Transverse colon (tissue), 4 donors: ENCODE measurements at regions not wholly inside any gene's neighbourhood (a gene's known extent, or its start where the extent isn't known, plus 50 kb on each side); places are given as distances from the start of the nearest gene placed in this dataset.

Experiments used
- DNase-seq: peaks from one replicate; pipeline ENCODE4 v3.0.0-alpha.2; 2019
- H3K27ac ChIP-seq, 4 donors: fragments of 200-600 bp; sonication (generic); 2 replicates each; pipeline ENCODE4 v1.5.1; 2016 to 2018; ENCODE audit warnings: inconsistent platforms in 4 of 4
- H3K27me3 ChIP-seq: fragments of 200-600 bp; sonication (generic); 2 replicates; pipeline ENCODE4 v1.5.1; 2017; ENCODE audit warnings: inconsistent platforms
- H3K36me3 ChIP-seq, 4 donors: fragments of 200-600 bp; sonication (generic); 2 replicates each; pipeline ENCODE4 v1.5.1; 2017 to 2019; ENCODE audit warnings: inconsistent platforms in 4 of 4
- H3K4me1 ChIP-seq, 4 donors: fragments of 200-600 bp; sonication (generic); 2 replicates each; pipeline ENCODE4 v1.5.1; 2017 to 2020; ENCODE audit warnings: inconsistent platforms in 4 of 4
- H3K4me3 ChIP-seq, 4 donors: fragments of 200-600 bp; sonication (generic); 1 replicate in 1 of 4; 2 replicates in 3 of 4; pipeline versions ENCODE4 v1.5.1 to v1.6.1; 2017 to 2019; ENCODE audit warnings: inconsistent platforms in 4 of 4
- H3K9me3 ChIP-seq, 2 donors: fragments of 200-600 bp; sonication (generic); 2 replicates each; pipeline ENCODE4 v1.5.1; 2017 to 2019; ENCODE audit warnings: inconsistent platforms in 2 of 2
- CTCF ChIP-seq, 5 experiments: fragments of 200-600 bp in 3 of 5; fragments of 450-650 bp in 2 of 5; sonication (generic) in 3 of 5; IDR thresholded peaks; 1 replicate in 2 of 5; 2 replicates in 3 of 5; pipeline ENCODE4 v1.5.1; 2016 to 2017; ENCODE audit warnings: antibody characterized with exemption in 5 of 5, inconsistent platforms in 3 of 5, mild to moderate bottlenecking in 2 of 5, moderate library complexity in 1 of 5
- EP300 ChIP-seq: sonication (generic); formaldehyde crosslinking; IDR thresholded peaks from one replicate; pipeline ENCODE4 v1.6.1; 2017; ENCODE audit warnings: antibody characterized with exemption, low read depth
- POLR2A ChIP-seq: fragments of 450-650 bp; IDR thresholded peaks from one replicate; pipeline ENCODE4 v1.6.1; 2016; ENCODE audit warnings: antibody characterized with exemption, mild to moderate bottlenecking, moderate library complexity
- POLR2AphosphoS5 ChIP-seq, 3 donors: sonication (generic); formaldehyde crosslinking; IDR thresholded peaks; one replicate each; pipeline ENCODE4 v1.6.1; 2016; ENCODE audit warnings: antibody characterized with exemption in 3 of 3
- WGBS, 2 donors: methylation state at CpG; one replicate each; pipeline ENCODE4 v1.1.5; 2018; ENCODE audit warnings: low coverage in 1 of 2; 5-methylcytosine and 5-hydroxymethylcytosine counted together
- in situ Hi-C, 4 donors: fragments of 200-750 bp; cut with MboI; loops; one replicate each; pipeline versions ENCODE4 v1.15.0 to v1.15.1; 2017; ENCODE audit warnings: low sequenced_read_pairs in 3 of 4, low pct_ligation_motif_present in 1 of 4, low pct_unique_long_range_greater_than_20kb in 1 of 4
- intact Hi-C: fragments of 100-400 bp; cut with DNase I; formaldehyde crosslinking; loops from one replicate; pipeline ENCODE4 v1.15.1; 2023; ENCODE audit warnings: low total_unique reads

- WGBS, 2 donors, result 76 to 79% methylated on average over 5 of the region's 5 CpGs
- Histone ChIP-seq H3K9me3 (no peaks in the 10 kb centered on the region), H3K36me3 (no peaks in the 10 kb centered on the region), H3K27me3 (peaks cover 24% of the 10 kb centered on the region), H3K4me3 (no peak overlapping the region), H3K27ac (no peak overlapping the region), H3K4me1 (no peaks in the 10 kb centered on the region)
- no peak for TF ChIP-seq POLR2A
- TF ChIP-seq POLR2AphosphoS5 (IDR thresholded peaks at IDR 0.05), result no peak
- no peak for TF ChIP-seq CTCF (IDR thresholded peaks at IDR 0.05)
- no peak for TF ChIP-seq EP300
- no peak for DNase-seq
- in situ Hi-C loops, result no loop called here
- intact Hi-C loops, result no loop called here
These were observed 70.3 kb upstream of the CD83 start for GRCh38 chr6:14047151-14047740.

- Histone ChIP-seq H3K27me3 (peaks cover 26% of the 10 kb centered on the region), H3K27ac (no peak overlapping the region), H3K36me3 (no peaks in the 10 kb centered on the region), H3K4me3 (no peak overlapping the region), H3K4me1 (no peaks in the 10 kb centered on the region), H3K9me3 (no peaks in the 10 kb centered on the region)
- no peak for TF ChIP-seq CTCF (IDR thresholded peaks at IDR 0.05)
- intact Hi-C loops, result no loop called here
- in situ Hi-C loops, result no loop called here
- 78 to 80% methylated on average over 1 to 3 of the region's 3 CpGs for WGBS, 2 donors
- DNase-seq, result no peak
These were observed 68.7 kb upstream of the CD83 start for GRCh38 chr6:14048837-14049236.

GRCh38 chr6:14051355-14051754 is 66.2 kb upstream of the CD83 start:
- intact Hi-C loops, result no loop called here
- DNase-seq, result no peak
- 70 to 71% methylated on average over 2 of the region's 2 CpGs for WGBS, 2 donors
- no peaks in the 10 kb centered on the region for H3K9me3 ChIP-seq
- no peaks in the 10 kb centered on the region for H3K36me3 ChIP-seq
- TF ChIP-seq POLR2A, result no peak
- TF ChIP-seq CTCF (IDR thresholded peaks at IDR 0.05), result no peak
- TF ChIP-seq EP300, result no peak
- TF ChIP-seq POLR2AphosphoS5 (IDR thresholded peaks at IDR 0.05), result no peak
- H3K27me3 ChIP-seq, result peaks cover 20% of the 10 kb centered on the region
- H3K27ac ChIP-seq, result no peak overlapping the region
- no peak overlapping the region for H3K4me3 ChIP-seq
- H3K4me1 ChIP-seq, result no peaks in the 10 kb centered on the region
- in situ Hi-C loops, result loop anchor here in 2 of 4 donors (25.0 kb wide), 2 partner anchors 689 to 714 kb away; partner anchors contain the start of gene TBC1D7 (in 1 of the 2)

GRCh38 chr6:14053811-14054210 is 63.8 kb upstream of the CD83 start:
- Histone ChIP-seq H3K4me1 (no peaks in the 10 kb centered on the region), H3K9me3 (no peaks in the 10 kb centered on the region), H3K27me3 (peaks cover 19% of the 10 kb centered on the region), H3K36me3 (no peaks in the 10 kb centered on the region), H3K27ac (no peak overlapping the region), H3K4me3 (no peak overlapping the region)
- intact Hi-C loops, result no loop called here
- in situ Hi-C loops, result loop anchor here in 2 of 4 donors (25.0 kb wide), 2 partner anchors 692 to 717 kb away; partner anchors contain the start of gene TBC1D7 (in 1 of the 2)
- no peak for DNase-seq
- 72 to 92% methylated on average over 2 of the region's 2 CpGs for WGBS, 2 donors
- TF ChIP-seq POLR2AphosphoS5 (IDR thresholded peaks at IDR 0.05), result no peak
- no peak for TF ChIP-seq EP300
- no peak for TF ChIP-seq POLR2A

GRCh38 chr6:14055541-14055940 is 62.0 kb upstream of the CD83 start:
- DNase-seq, result no peak
- H3K4me3 ChIP-seq, result no peak overlapping the region
- no peaks in the 10 kb centered on the region for H3K9me3 ChIP-seq
- TF ChIP-seq EP300, result no peak
- TF ChIP-seq POLR2A, result no peak
- no peak for TF ChIP-seq POLR2AphosphoS5 (IDR thresholded peaks at IDR 0.05)
- no peak for TF ChIP-seq CTCF (IDR thresholded peaks at IDR 0.05)
- intact Hi-C loops, result no loop called here
- H3K27me3 ChIP-seq, result peaks cover 19% of the 10 kb centered on the region
- no peaks in the 10 kb centered on the region for H3K36me3 ChIP-seq
- H3K27ac ChIP-seq, result no peak overlapping the region
- 44 to 55% methylated on average over 1 to 2 of the region's 2 CpGs for WGBS, 2 donors
- in situ Hi-C loops, result loop anchor here in 2 of 4 donors (25.0 kb wide), 2 partner anchors 693 to 718 kb away; partner anchors contain the start of gene TBC1D7 (in 1 of the 2)
- H3K4me1 ChIP-seq, result no peaks in the 10 kb centered on the region
